Occipital lobe (tissue), 1 donor: ENCODE measurements at regions not wholly inside any gene's neighbourhood (a gene's known extent, or its start where the extent isn't known, plus 50 kb on each side); places are given as distances from the start of the nearest gene placed in this dataset.

Experiments
- DNase-seq: peaks from one replicate; lab custom pipeline; 2025; lab: John Stamatoyannopoulos, UW

- DNase-seq = no peak
Observed at GRCh38 chr3:90011131-90011530, 903.7 kb downstream of the EPHA3 start.

- no peak for DNase-seq
Observed at GRCh38 chr3:90011596-90011995, 904.2 kb downstream of the EPHA3 start.

- no peak for DNase-seq
Observed at GRCh38 chr3:90011996-90012395, 904.6 kb downstream of the EPHA3 start.

GRCh38 chr3:90015688-90016356 lies 908.4 kb downstream of the EPHA3 start:
- no peak for DNase-seq

GRCh38 chr3:90016555-90016954 lies 909.1 kb downstream of the EPHA3 start:
- DNase-seq = no peak

- no peak for DNase-seq
Observed at GRCh38 chr3:90018779-90019178, 911.4 kb downstream of the EPHA3 start.

- no peak for DNase-seq
Observed at GRCh38 chr3:90025019-90025418, 917.6 kb downstream of the EPHA3 start.

GRCh38 chr3:90026406-90026805 lies 919.0 kb downstream of the EPHA3 start:
- no peak for DNase-seq

- DNase-seq = no peak
Observed at GRCh38 chr3:90031121-90031520, 923.7 kb downstream of the EPHA3 start.

GRCh38 chr3:90032980-90033641 lies 925.7 kb downstream of the EPHA3 start:
- no peak for DNase-seq

- no peak for DNase-seq
Observed at GRCh38 chr3:90034038-90034437, 926.6 kb downstream of the EPHA3 start.

GRCh38 chr3:90035643-90036042 lies 928.2 kb downstream of the EPHA3 start:
- DNase-seq = no peak

- DNase-seq = no peak
Observed at GRCh38 chr3:90036939-90037469, 929.6 kb downstream of the EPHA3 start.

- DNase-seq = no peak
Observed at GRCh38 chr3:90039994-90040393, 932.6 kb downstream of the EPHA3 start.

- no peak for DNase-seq
Observed at GRCh38 chr3:90040554-90040953, 933.1 kb downstream of the EPHA3 start.

GRCh38 chr3:90041995-90042394 lies 934.6 kb downstream of the EPHA3 start:
- no peak for DNase-seq

GRCh38 chr3:90043287-90043686 lies 935.9 kb downstream of the EPHA3 start:
- DNase-seq = no peak

GRCh38 chr3:90044084-90044816 lies 936.8 kb downstream of the EPHA3 start:
- DNase-seq = no peak

GRCh38 chr3:90052425-90052950 lies 945.1 kb downstream of the EPHA3 start:
- DNase-seq = no peak

- no peak for DNase-seq
Observed at GRCh38 chr3:90054311-90054710, 946.9 kb downstream of the EPHA3 start.

- no peak for DNase-seq
Observed at GRCh38 chr3:90055666-90056065, 948.2 kb downstream of the EPHA3 start.
